Tibial nerve (tissue), 4 donors: ENCODE measurements at regions not wholly inside any gene's neighbourhood (a gene's known extent, or its start where the extent isn't known, plus 50 kb on each side); places are given as distances from the start of the nearest gene placed in this dataset.
"Not testable (repeated sequence)": the region's sequence is repeated elsewhere in the genome, so short reads cannot be mapped to it uniquely, and the experiment has no call there.

Experiments
- CTCF ChIP-seq, 5 experiments: fragments of 200-600 bp in 3 of 5; fragments of 450-650 bp in 2 of 5; sonication (generic) in 3 of 5; IDR thresholded peaks; one replicate each; pipeline ENCODE4 v1.5.1; 2016 to 2019; ENCODE audit warnings: antibody characterized with exemption in 5 of 5, mild to moderate bottlenecking in 3 of 5, moderate library complexity in 2 of 5
- EP300 ChIP-seq, 2 donors: sonication (generic); formaldehyde crosslinking; IDR thresholded peaks; one replicate each; pipeline ENCODE4 v1.6.1; 2017; ENCODE audit warnings: antibody characterized with exemption in 2 of 2, mild to moderate bottlenecking in 1 of 2
- POLR2A ChIP-seq, 2 donors: fragments of 450-650 bp; IDR thresholded peaks; one replicate each; pipeline ENCODE4 v1.6.1; 2017; ENCODE audit warnings: antibody characterized with exemption in 2 of 2, mild to moderate bottlenecking in 2 of 2, moderate library complexity in 2 of 2

DNA sequence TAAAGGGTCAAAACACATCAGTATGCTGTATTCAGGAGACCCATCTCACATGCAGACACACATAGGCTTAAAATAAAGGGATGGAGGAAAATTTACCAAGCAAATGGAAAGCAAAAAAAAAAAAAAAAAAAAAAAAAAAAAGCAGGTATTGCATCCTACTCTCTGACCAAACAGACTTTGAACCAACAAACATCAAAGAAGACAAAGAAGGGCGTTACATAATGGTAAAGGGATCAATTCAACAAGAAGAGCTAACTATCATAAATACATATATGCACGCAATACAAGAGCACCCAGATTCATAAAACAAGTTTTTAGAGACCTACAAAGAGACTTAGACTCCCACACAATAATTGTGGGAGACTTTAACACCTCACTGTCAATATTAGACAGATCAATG, 253.7 kb upstream of the ACO1 start:
- TF ChIP-seq CTCF, POLR2A, EP300 (IDR thresholded peaks at IDR 0.05): not testable (repeated sequence)
